GM12878 (cell line): ENCODE measurements at regions not wholly inside any gene's neighbourhood (a gene's known extent, or its start where the extent isn't known, plus 50 kb on each side); places are given as distances from the start of the nearest gene placed in this dataset.

ENCODE experiments used
- ATAC-seq: fragments of 200-7000 bp; cut with Tn5 transposase; 3 replicates; pipeline ENCODE4 v1.9.1; 2020; ENCODE audit warnings: mild to moderate bottlenecking, moderate library complexity
- BruUV-seq: library from RNA; stranded (reverse); fragments of 400-500 nt; replicated peaks from 2 replicates; lab custom pipeline; 2021; lab: Mats Ljungman, UMichigan
- CTCF ChIA-PET: fragments of 300-600 bp; sonication (Branson Sonifier 250); formaldehyde crosslinking; extraction: SDS; loops from one replicate; lab custom pipeline; 2021; ENCODE audit warnings: inconsistent platforms; lab: Yijun Ruan, JAX
- POLR2A ChIA-PET: fragments of 350-600 bp; formaldehyde crosslinking; extraction: SDS; loops from one replicate; lab custom pipeline; 2021; ENCODE audit warnings: inconsistent platforms; lab: Charles Lee
- RAD21 ChIA-PET: fragments of 300-600 bp; sonication (Branson Sonifier 250); formaldehyde crosslinking; loops from one replicate; lab custom pipeline; 2023; ENCODE audit warnings: antibody characterized with exemption; ENCODE audit not compliant: unreplicated experiment; lab: Charles Lee
- SMC1A ChIA-PET: fragments of 300-600 bp; sonication (Branson Sonifier 250); formaldehyde crosslinking; loops from one replicate; lab custom pipeline; 2023; ENCODE audit not compliant: unreplicated experiment, uncharacterized antibody; lab: Charles Lee
- DNase-seq: peaks from one replicate; pipeline ENCODE4 v3.0.0-alpha.2; 2011; ENCODE audit warnings: low read depth, low spot score
- FAIRE-seq: peaks from 3 replicates; lab custom pipeline; 2011; peaks lifted over from hg19 to GRCh38; lab: Jason Lieb, UNC
- H2AFZ ChIP-seq: 2 replicates; pipeline ENCODE4 v1.6.0; 2011; ENCODE audit warnings: low read depth, low read length, control low read depth; ENCODE audit not compliant: control insufficient read depth
- H3K27ac ChIP-seq: 2 replicates; pipeline ENCODE4 v1.5.1; 2011; ENCODE audit warnings: control low read depth; ENCODE audit not compliant: control insufficient read depth, insufficient read depth
- H3K27me3 ChIP-seq, 2 experiments: replicated peaks in 1 of 2; 2 replicates each; pipeline versions ENCODE4 v1.6.0 to v1.6.1; 2011; ENCODE audit warnings: low read length in 1 of 2; ENCODE audit not compliant: control insufficient read depth in 2 of 2, insufficient read depth in 2 of 2
- H3K36me3 ChIP-seq, 2 experiments: 2 replicates each; pipeline ENCODE4 v1.5.1; 2011; ENCODE audit warnings: low read length in 1 of 2; ENCODE audit not compliant: control insufficient read depth in 2 of 2, insufficient read depth in 2 of 2
- H3K4me1 ChIP-seq: 2 replicates; pipeline ENCODE4 v1.6.1; 2011; ENCODE audit warnings: mild to moderate bottlenecking, low read length, moderate library complexity, mixed read lengths; ENCODE audit not compliant: control insufficient read depth, insufficient read depth
- H3K4me2 ChIP-seq: 2 replicates; pipeline ENCODE4 v1.6.0; 2011; ENCODE audit warnings: control low read depth; ENCODE audit not compliant: control insufficient read depth, insufficient read depth
- H3K4me3 ChIP-seq: fragments of 200-600 bp; sonication (generic); 2 replicates; pipeline ENCODE4 v1.5.1; 2016
- H3K79me2 ChIP-seq: 2 replicates; pipeline ENCODE4 v1.6.0; 2011; ENCODE audit warnings: low read length; ENCODE audit not compliant: control insufficient read depth, insufficient read depth
- H3K9ac ChIP-seq: 2 replicates; pipeline ENCODE4 v1.8.0; 2011; ENCODE audit warnings: low read length, control low read depth, mixed read lengths; ENCODE audit not compliant: control insufficient read depth, insufficient read depth
- H3K9me3 ChIP-seq: replicated peaks from 3 replicates; pipeline ENCODE4 v1.5.1; 2011; ENCODE audit warnings: mild to moderate bottlenecking, low read length; ENCODE audit not compliant: control insufficient read depth, insufficient read depth
- H4K20me1 ChIP-seq: 2 replicates; pipeline ENCODE4 v1.6.0; 2011; ENCODE audit not compliant: control insufficient read depth, insufficient read depth
- ASH2L ChIP-seq: fragments of 300-600, 200-600 bp; sonication (generic); IDR thresholded peaks from 2 replicates; pipeline ENCODE4 v1.6.1; 2017; ENCODE audit warnings: low read depth, mild to moderate bottlenecking, borderline replicate concordance
- ATF7 ChIP-seq: fragments of 450-650 bp; IDR thresholded peaks from 2 replicates; pipeline ENCODE4 v1.6.1; 2016; ENCODE audit warnings: low read depth, mild to moderate bottlenecking
- BCL11A ChIP-seq: IDR thresholded peaks from 2 replicates; pipeline ENCODE4 v1.6.1; 2011; ENCODE audit warnings: low read depth, low read length
- CHD2 ChIP-seq: IDR thresholded peaks from 2 replicates; pipeline ENCODE4 v1.6.1; 2011; ENCODE audit warnings: low read depth, low read length, improper control_type of control experiment, borderline replicate concordance
- LARP7 ChIP-seq: fragments of 450-650 bp; IDR thresholded peaks from 2 replicates; pipeline ENCODE4 v1.6.1; 2017; ENCODE audit warnings: mild to moderate bottlenecking
- MTA3 ChIP-seq: IDR thresholded peaks from 2 replicates; pipeline ENCODE4 v1.6.1; 2012; ENCODE audit warnings: low read length, inconsistent platforms, borderline replicate concordance
- MYC ChIP-seq: IDR thresholded peaks from 2 replicates; pipeline ENCODE4 v1.6.1; 2011; ENCODE audit warnings: mild to moderate bottlenecking, low read length, moderate library complexity, inconsistent platforms; ENCODE audit not compliant: insufficient read depth, insufficient replicate concordance, insufficient read length, severe bottlenecking
- NFIC ChIP-seq: IDR thresholded peaks from 2 replicates; pipeline ENCODE4 v1.6.1; 2012; ENCODE audit warnings: low read depth, mild to moderate bottlenecking, inconsistent platforms, low read length, moderate library complexity
- POLR2AphosphoS2 ChIP-seq: IDR thresholded peaks from 2 replicates; pipeline ENCODE4 v1.6.1; 2011; ENCODE audit warnings: low read depth, mild to moderate bottlenecking, low read length, improper control_type of control experiment, moderate library complexity
- RAD21 ChIP-seq: IDR thresholded peaks from 2 replicates; pipeline ENCODE4 v1.6.1; 2011; ENCODE audit warnings: mild to moderate bottlenecking, low read depth, low read length, moderate library complexity; ENCODE audit not compliant: insufficient read depth
- SP1 ChIP-seq: IDR thresholded peaks from one replicate; pipeline ENCODE4 v1.6.1; 2011; ENCODE audit warnings: low read depth, low read length
- SUZ12 ChIP-seq: fragments of 200-600 bp; sonication (generic); IDR thresholded peaks from one replicate; pipeline ENCODE4 v1.6.1; 2018; ENCODE audit warnings: antibody characterized with exemption, mild to moderate bottlenecking; ENCODE audit not compliant: unreplicated experiment
- ZSCAN29 ChIP-seq: fragments of 450-650 bp; IDR thresholded peaks from 2 replicates; pipeline ENCODE4 v1.6.1; 2017; ENCODE audit warnings: mild to moderate bottlenecking, moderate library complexity
- WGBS: methylation state at CpG from one replicate; pipeline ENCODE4 v1.1.6; 2016; ENCODE audit warnings: low lambda C conversion rate; ENCODE audit not compliant: insufficient replicate concordance, insufficient coverage; ENCODE audit errors: missing lambda C conversion rate; 5-methylcytosine and 5-hydroxymethylcytosine counted together
- in situ Hi-C: fragments of 300-500 bp; cut with MboI; formaldehyde crosslinking; loops from 9 replicates; pipeline ENCODE4 v1.14.3; 2018; ENCODE audit warnings: mixed read lengths
- intact Hi-C: fragments of 100-400 bp; cut with micrococcal nuclease; formaldehyde crosslinking; loops from one replicate; pipeline ENCODE4 v1.14.2; 2022; ENCODE audit not compliant: unreplicated experiment
- TF ChIP-seq, protein P1 (sequence below), 3 experiments: IDR thresholded peaks in 2 of 3; conservative IDR thresholded peaks in 1 of 3; 2 replicates each; pipeline ENCODE4 v1.5.1; 2011; ENCODE audit warnings: low read depth in 3 of 3, low read length in 3 of 3, mild to moderate bottlenecking in 3 of 3, control low read depth in 2 of 3, moderate library complexity in 2 of 3, inconsistent platforms in 1 of 3, mixed read lengths in 1 of 3; ENCODE audit not compliant: control insufficient read depth in 2 of 3, insufficient read depth in 1 of 3; ENCODE audit errors: extremely low read depth in 1 of 3

DNA sequence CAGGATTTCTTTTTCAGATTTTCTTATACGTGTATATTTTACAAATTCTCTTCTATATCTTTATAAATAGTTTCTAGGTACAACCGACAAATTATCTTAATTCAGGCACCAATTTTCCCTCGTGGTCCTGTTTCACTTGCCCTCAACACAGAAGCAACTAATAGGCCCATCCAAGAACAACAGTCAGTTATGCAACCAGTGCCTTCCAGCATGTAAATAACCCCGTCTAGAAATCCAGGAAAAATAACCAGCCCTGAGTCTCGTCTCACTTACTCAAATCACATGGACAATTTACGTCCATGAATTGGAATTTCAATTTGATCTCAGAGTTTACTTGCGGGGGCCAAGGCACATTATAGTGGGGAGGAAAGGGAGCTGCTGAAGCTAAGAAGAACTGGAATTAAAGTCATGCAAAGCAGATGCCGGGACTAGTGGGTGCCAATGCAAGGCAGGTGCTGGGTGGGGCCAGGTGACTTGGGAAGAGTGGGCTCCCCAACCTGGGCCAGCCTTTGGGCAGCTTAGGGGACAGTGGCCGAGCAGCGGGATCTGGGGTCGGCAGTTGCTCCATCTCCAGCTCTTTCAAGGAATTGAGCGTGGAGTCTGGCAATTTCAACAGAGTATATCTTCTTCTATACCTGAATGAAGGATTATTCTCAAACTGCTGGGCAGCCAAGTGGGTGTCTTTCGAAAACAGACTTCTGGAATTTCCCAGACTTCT lies 121.7 kb downstream of the EDN3 start:
- no peaks in the 10 kb centered on the region for H4K20me1 ChIP-seq
- WGBS: 34% methylated on average over 13 of the region's 13 CpGs
- intact Hi-C loops (no loop called here), in situ Hi-C loops (no loop called here)
- ChIA-PET RAD21 (no interaction called here), CTCF (no interaction called here), SMC1A (no interaction called here), POLR2A (no interaction called here)
- no peak overlapping the region for H3K4me3 ChIP-seq
- no peak overlapping the region for H2AFZ ChIP-seq
- FAIRE-seq (no peak), DNase-seq (no peak), ATAC-seq (no peak)
- peaks cover 0 to 11% of the 10 kb centered on the region in 2 experiments for H3K27me3 ChIP-seq
- BruUV-seq: no TSS peak
- H3K4me1 ChIP-seq: no peaks in the 10 kb centered on the region
- no peaks in the 10 kb centered on the region for H3K36me3 ChIP-seq
- no peaks in the 10 kb centered on the region for H3K9me3 ChIP-seq
- H3K9ac ChIP-seq: no peak overlapping the region
- TF ChIP-seq LARP7 (no peak), ASH2L (no peak), NFIC (no peak), ATF7 (no peak)
- H3K27ac ChIP-seq: no peak overlapping the region
- no peaks in the 10 kb centered on the region for H3K79me2 ChIP-seq
- no peak overlapping the region for H3K4me2 ChIP-seq

DNA sequence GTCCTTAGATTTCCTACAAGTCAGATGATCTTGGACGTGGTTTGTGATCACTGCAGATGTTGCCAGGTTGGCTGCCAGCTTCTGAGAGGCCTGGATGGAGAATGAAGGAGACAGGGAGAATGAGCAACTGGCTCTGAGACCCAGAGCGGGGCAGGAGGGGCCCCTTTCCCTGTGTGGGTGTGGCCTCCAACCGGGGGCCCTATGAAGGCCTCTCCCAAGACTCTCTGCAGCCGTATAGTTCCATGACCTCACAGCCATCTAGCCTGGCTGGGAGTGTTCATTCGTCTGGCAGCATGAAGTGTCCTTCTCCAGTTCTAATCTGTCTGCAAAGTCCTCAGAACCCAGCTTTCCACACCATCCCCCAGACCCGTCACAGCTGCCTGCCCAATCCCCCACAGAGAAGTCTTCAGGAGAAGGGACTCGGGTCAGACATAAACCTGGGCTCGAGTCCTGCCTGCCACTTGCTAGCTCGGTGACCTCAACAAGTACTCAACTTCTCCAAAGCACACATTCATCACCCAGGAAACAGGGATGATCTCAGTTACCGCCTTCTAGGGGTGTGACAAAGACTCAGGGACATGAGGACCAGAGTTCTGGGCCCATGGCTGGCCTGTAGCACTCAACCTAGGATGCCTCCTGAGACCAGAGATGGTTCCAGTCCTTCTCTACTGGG lies 122.6 kb downstream of the EDN3 start:
- in situ Hi-C loops: no loop called here
- no peak for ATAC-seq

More for the DNA sequence above, 122.6 kb downstream of the EDN3 start:
- Histone ChIP-seq H3K36me3 (no peaks in the 10 kb centered on the region), H3K4me1 (no peaks in the 10 kb centered on the region), H3K4me3 (no peak overlapping the region), H2AFZ (no peak overlapping the region), H3K9ac (no peak overlapping the region), H3K27ac (no peak overlapping the region), H3K27me3 (peaks cover 0 to 11% of the 10 kb centered on the region in 2 experiments), H3K79me2 (no peaks in the 10 kb centered on the region), H4K20me1 (no peaks in the 10 kb centered on the region), H3K9me3 (no peaks in the 10 kb centered on the region), H3K4me2 (no peak overlapping the region)
- CTCF ChIA-PET: no interaction called here
- WGBS: 16% methylated on average over 10 of the region's 10 CpGs
- no peak for DNase-seq
- BruUV-seq: no TSS peak
- POLR2A ChIA-PET: no interaction called here
- no peak for FAIRE-seq
- intact Hi-C loops: no loop called here
- RAD21 ChIA-PET: no interaction called here
- SMC1A ChIA-PET: no interaction called here
- TF ChIP-seq ZSCAN29: no peak
- no peak for TF ChIP-seq MYC
- TF ChIP-seq CHD2: no peak
- no peak for TF ChIP-seq RAD21
- TF ChIP-seq MTA3: no peak
- TF ChIP-seq, protein P1, sequence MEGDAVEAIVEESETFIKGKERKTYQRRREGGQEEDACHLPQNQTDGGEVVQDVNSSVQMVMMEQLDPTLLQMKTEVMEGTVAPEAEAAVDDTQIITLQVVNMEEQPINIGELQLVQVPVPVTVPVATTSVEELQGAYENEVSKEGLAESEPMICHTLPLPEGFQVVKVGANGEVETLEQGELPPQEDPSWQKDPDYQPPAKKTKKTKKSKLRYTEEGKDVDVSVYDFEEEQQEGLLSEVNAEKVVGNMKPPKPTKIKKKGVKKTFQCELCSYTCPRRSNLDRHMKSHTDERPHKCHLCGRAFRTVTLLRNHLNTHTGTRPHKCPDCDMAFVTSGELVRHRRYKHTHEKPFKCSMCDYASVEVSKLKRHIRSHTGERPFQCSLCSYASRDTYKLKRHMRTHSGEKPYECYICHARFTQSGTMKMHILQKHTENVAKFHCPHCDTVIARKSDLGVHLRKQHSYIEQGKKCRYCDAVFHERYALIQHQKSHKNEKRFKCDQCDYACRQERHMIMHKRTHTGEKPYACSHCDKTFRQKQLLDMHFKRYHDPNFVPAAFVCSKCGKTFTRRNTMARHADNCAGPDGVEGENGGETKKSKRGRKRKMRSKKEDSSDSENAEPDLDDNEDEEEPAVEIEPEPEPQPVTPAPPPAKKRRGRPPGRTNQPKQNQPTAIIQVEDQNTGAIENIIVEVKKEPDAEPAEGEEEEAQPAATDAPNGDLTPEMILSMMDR (IDR thresholded peaks at IDR 0.05 in 2 of 3, conservative IDR thresholded peaks at IDR 0.05 in 1 of 3; ENCODE audit: control insufficient read depth in 2 of 3, extremely low read depth in 1 of 3, insufficient read depth in 1 of 3, low read depth in 3 of 3, low read length in 3 of 3): no peak
- TF ChIP-seq POLR2AphosphoS2: no peak
- no peak for TF ChIP-seq SP1
- no peak for TF ChIP-seq SUZ12
- TF ChIP-seq BCL11A: no peak
